IMR-90 (cell line): ENCODE measurements at regions not wholly inside any gene's neighbourhood (a gene's known extent, or its start where the extent isn't known, plus 50 kb on each side); places are given as distances from the start of the nearest gene placed in this dataset.
A peak's percentile ranks its signal among the peaks of the same experiment; 100 is the strongest.

Experiments used
- ATAC-seq: fragments of 200-7000 bp; cut with Tn5 transposase; 2 replicates; pipeline ENCODE4 v1.9.1; 2020; ENCODE audit warnings: low read depth, mild to moderate bottlenecking, moderate library complexity
- BruUV-seq: library from RNA; stranded (reverse); fragments of 400-500 nt; replicated peaks from 2 replicates; lab custom pipeline; 2021; lab: Mats Ljungman, UMichigan
- CTCF ChIA-PET: fragments of 300-600 bp; formaldehyde crosslinking; extraction: SDS; loops from one replicate; lab custom pipeline; 2021; ENCODE audit warnings: antibody characterized with exemption; lab: Yijun Ruan, JAX
- POLR2A ChIA-PET: fragments of 300-600 bp; sonication (Branson Sonifier 250); formaldehyde crosslinking; loops from one replicate; lab custom pipeline; 2022; ENCODE audit warnings: antibody characterized with exemption; ENCODE audit not compliant: unreplicated experiment; lab: Charles Lee
- DNase-seq: peaks from one replicate; pipeline ENCODE4 v3.0.0; 2013
- H2AFZ ChIP-seq: replicated peaks from 2 replicates; pipeline ENCODE3; 2013; ENCODE audit warnings: low read length, mild to moderate bottlenecking; ENCODE audit not compliant: poor library complexity
- H2AK5ac ChIP-seq: 2 replicates; pipeline ENCODE4 v1.6.1; 2013; ENCODE audit warnings: low read depth, low read length, inconsistent platforms
- H2AK9ac ChIP-seq: replicated peaks from 2 replicates; pipeline ENCODE3; 2013; ENCODE audit warnings: mild to moderate bottlenecking, low read depth, low read length, moderate library complexity; ENCODE audit not compliant: poor library complexity
- H2BK120ac ChIP-seq: 2 replicates; pipeline ENCODE4 v1.6.1; 2013; ENCODE audit warnings: low read depth, low read length, inconsistent platforms
- H2BK15ac ChIP-seq: 3 replicates; pipeline ENCODE4 v1.6.1; 2013; ENCODE audit warnings: low read depth, low read length, inconsistent platforms
- H2BK20ac ChIP-seq: 2 replicates; pipeline ENCODE4 v1.6.1; 2013; ENCODE audit warnings: low read depth, mild to moderate bottlenecking, inconsistent platforms, low read length, moderate library complexity
- H2BK5ac ChIP-seq: 2 replicates; pipeline ENCODE4 v1.6.1; 2013; ENCODE audit warnings: mild to moderate bottlenecking, low read depth, low read length, inconsistent platforms; ENCODE audit not compliant: poor library complexity, severe bottlenecking
- H3K14ac ChIP-seq: replicated peaks from 2 replicates; pipeline ENCODE4 v1.6.1; 2013; ENCODE audit warnings: low read depth, low read length, inconsistent platforms
- H3K18ac ChIP-seq: 2 replicates; pipeline ENCODE4 v1.6.1; 2013; ENCODE audit warnings: low read depth, low read length, control low read depth
- H3K23ac ChIP-seq: 2 replicates; pipeline ENCODE4 v1.6.1; 2013; ENCODE audit warnings: low read depth, low read length, inconsistent platforms
- H3K27ac ChIP-seq: 2 replicates; pipeline ENCODE4 v1.5.1; 2013; ENCODE audit warnings: mild to moderate bottlenecking, control low read depth, low read length; ENCODE audit not compliant: insufficient read depth
- H3K27me3 ChIP-seq: 2 replicates; pipeline ENCODE4 v1.6.1; 2013; ENCODE audit warnings: low read length; ENCODE audit not compliant: control insufficient read depth, insufficient read depth
- H3K36me3 ChIP-seq: 2 replicates; pipeline ENCODE4 v1.6.1; 2013; ENCODE audit warnings: low read length, mixed read lengths; ENCODE audit not compliant: control insufficient read depth, insufficient read depth
- H3K4ac ChIP-seq: 2 replicates; pipeline ENCODE4 v1.6.1; 2013; ENCODE audit warnings: low read depth, low read length, inconsistent platforms
- H3K4me1 ChIP-seq: 2 replicates; pipeline ENCODE4 v1.6.1; 2013; ENCODE audit warnings: low read length, mixed read lengths; ENCODE audit not compliant: control insufficient read depth, insufficient read depth
- H3K4me2 ChIP-seq: 2 replicates; pipeline ENCODE4 v1.6.1; 2013; ENCODE audit warnings: low read depth, mild to moderate bottlenecking, control low read depth, low read length, moderate library complexity
- H3K4me3 ChIP-seq: 2 replicates; pipeline ENCODE4 v1.5.1; 2013; ENCODE audit warnings: low read depth, mild to moderate bottlenecking, control low read depth, low read length, moderate library complexity; ENCODE audit not compliant: insufficient read depth
- H3K56ac ChIP-seq: 2 replicates; pipeline ENCODE4 v1.6.1; 2013; ENCODE audit warnings: low read length, inconsistent platforms; ENCODE audit not compliant: insufficient read depth; ENCODE audit errors: extremely low read depth
- H3K79me1 ChIP-seq, 2 experiments: 2 replicates each; pipeline ENCODE4 v1.6.1; 2013; ENCODE audit warnings: low read length in 2 of 2, inconsistent platforms in 1 of 2, low read depth in 1 of 2
- H3K9ac ChIP-seq: 2 replicates; pipeline ENCODE4 v1.6.1; 2013; ENCODE audit warnings: low read depth, low read length, control low read depth
- H3K9me1 ChIP-seq: 2 replicates; pipeline ENCODE4 v1.6.1; 2013; ENCODE audit warnings: low read length, inconsistent platforms; ENCODE audit not compliant: insufficient read depth
- H3K9me3 ChIP-seq: 2 replicates; pipeline ENCODE4 v1.6.1; 2013; ENCODE audit warnings: low read length; ENCODE audit not compliant: control insufficient read depth, insufficient read depth
- H4K20me1 ChIP-seq: 2 replicates; pipeline ENCODE4 v1.6.1; 2013; ENCODE audit warnings: low read length, inconsistent platforms; ENCODE audit not compliant: insufficient read depth
- H4K5ac ChIP-seq: 2 replicates; pipeline ENCODE4 v1.6.1; 2013; ENCODE audit warnings: mild to moderate bottlenecking, low read depth, low read length, control low read depth
- H4K8ac ChIP-seq, 2 experiments: 2 replicates each; pipeline ENCODE4 v1.6.1; 2013; ENCODE audit warnings: low read depth in 2 of 2, low read length in 2 of 2, control low read depth in 1 of 2, inconsistent platforms in 1 of 2
- H4K91ac ChIP-seq: 2 replicates; pipeline ENCODE4 v1.6.1; 2013; ENCODE audit warnings: low read depth, low read length, inconsistent platforms; ENCODE audit not compliant: insufficient read depth
- BHLHE40 ChIP-seq: fragments of 150-350 bp; IDR thresholded peaks from 2 replicates; pipeline ENCODE4 v1.6.1; 2016; ENCODE audit warnings: mild to moderate bottlenecking, low read depth, low read length
- CEBPB ChIP-seq: IDR thresholded peaks from 2 replicates; pipeline ENCODE4 v1.6.1; 2012; ENCODE audit warnings: low read depth, low read length, improper control_type of control experiment
- CHD1 ChIP-seq: IDR thresholded peaks from 2 replicates; pipeline ENCODE4 v1.6.1; 2012; ENCODE audit warnings: low read depth, low read length, improper control_type of control experiment
- FOS ChIP-seq: fragments of 150-350 bp; IDR thresholded peaks from 2 replicates; pipeline ENCODE4 v1.6.1; 2016; ENCODE audit warnings: low read depth, low read length
- MAFK ChIP-seq: IDR thresholded peaks from 2 replicates; pipeline ENCODE4 v1.6.1; 2012; ENCODE audit warnings: low read depth, low read length, improper control_type of control experiment
- MAZ ChIP-seq: IDR thresholded peaks from 2 replicates; pipeline ENCODE4 v1.6.1; 2012; ENCODE audit warnings: low read depth, mild to moderate bottlenecking, low read length, improper control_type of control experiment, moderate library complexity, borderline replicate concordance
- MXI1 ChIP-seq: IDR thresholded peaks from 2 replicates; pipeline ENCODE4 v1.6.1; 2012; ENCODE audit warnings: low read depth, mild to moderate bottlenecking, low read length, moderate library complexity, borderline replicate concordance
- RAD21 ChIP-seq: IDR thresholded peaks from 2 replicates; pipeline ENCODE4 v1.6.1; 2012; ENCODE audit warnings: low read length, improper control_type of control experiment
- RCOR1 ChIP-seq: IDR thresholded peaks from 2 replicates; pipeline ENCODE4 v1.6.1; 2012; ENCODE audit warnings: mild to moderate bottlenecking, low read length, improper control_type of control experiment; ENCODE audit not compliant: insufficient replicate concordance
- RFX5 ChIP-seq: IDR thresholded peaks from 2 replicates; pipeline ENCODE4 v1.8.0; 2012; ENCODE audit warnings: low read depth, mild to moderate bottlenecking, low read length, moderate library complexity
- SMC3 ChIP-seq: fragments of 150-350 bp; IDR thresholded peaks from 2 replicates; pipeline ENCODE4 v1.6.1; 2016; ENCODE audit warnings: low read depth, mild to moderate bottlenecking, antibody characterized with exemption, low read length, moderate library complexity
- WGBS, 2 experiments: methylation state at CpG; one replicate each; pipeline versions ENCODE4 v1.1.5 to v1.1.7; 2013; ENCODE audit warnings: missing lambda C conversion rate in 2 of 2; ENCODE audit not compliant: insufficient read length in 1 of 2; ENCODE audit errors: extremely low coverage in 2 of 2; 5-methylcytosine and 5-hydroxymethylcytosine counted together
- dilution Hi-C: fragments of 300-500 bp; cut with HindIII; formaldehyde crosslinking; loops from one replicate; pipeline ENCODE4 v1.14.3; 2018; ENCODE audit warnings: low sequenced_read_pairs; ENCODE audit not compliant: unreplicated experiment
- in situ Hi-C: fragments of 300-500 bp; cut with MboI; formaldehyde crosslinking; loops from 3 replicates; pipeline ENCODE4 v1.14.3; 2019; ENCODE audit warnings: low sequenced_read_pairs, inconsistent platforms, mixed read lengths
- intact Hi-C: fragments of 100-400 bp; cut with micrococcal nuclease; formaldehyde crosslinking; loops from 2 replicates; pipeline ENCODE4 v1.10.0; 2022
- TF ChIP-seq, protein P1 (sequence below): fragments of 150-350 bp; IDR thresholded peaks from 2 replicates; pipeline ENCODE4 v1.6.1; 2017; ENCODE audit warnings: mild to moderate bottlenecking, antibody characterized with exemption, low read length, low read depth
- TF ChIP-seq, protein P2 (sequence below): conservative IDR thresholded peaks from 2 replicates; pipeline ENCODE4 v1.5.1; 2012; ENCODE audit warnings: mild to moderate bottlenecking, low read depth, low read length, improper control_type of control experiment

DNA sequence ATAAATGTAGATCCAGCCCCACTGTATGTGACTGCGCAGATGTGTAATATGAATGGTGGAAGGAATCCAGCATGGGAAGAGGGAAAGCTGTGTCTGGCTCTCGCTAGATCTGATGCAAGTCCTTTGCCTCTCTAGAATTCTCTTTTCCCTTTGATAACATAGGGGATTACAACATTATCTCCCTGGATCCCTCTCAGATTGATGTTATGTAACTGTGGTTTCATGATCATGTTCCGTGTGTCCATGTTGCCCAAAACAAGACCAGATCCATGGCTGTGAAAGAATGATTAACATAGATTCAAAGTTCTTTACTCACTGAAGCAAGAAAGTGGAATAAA lies 184.0 kb upstream of the UBL3 start:
- Histone ChIP-seq H2BK15ac (peak overlapping the region; percentile 82; the same call in 1 of the 3 replicates), H3K18ac (peak overlapping the region; percentile 3; the same call in 1 of the 2 replicates), H3K9me3 (no peaks in the 10 kb centered on the region), H3K4me2 (no peak overlapping the region), H3K79me1 (0 out of 4 replicates have a peak, but pooled peaks cover 0 to 5% of the 10 kb centered on the region in 2 experiments), H3K4me1 (peaks cover 18% of the 10 kb centered on the region), H2AK9ac (no peak overlapping the region), H4K5ac (no peak overlapping the region; the same call in 1 of the 2 replicates), H3K9me1 (peaks cover 21% of the 10 kb centered on the region), H3K36me3 (no peaks in the 10 kb centered on the region), H3K9ac (no peak overlapping the region), H2BK120ac (peak overlapping the region; percentile 91), H4K91ac (peak overlapping the region; percentile 46; the same call in 1 of the 2 replicates), H3K4ac (peak overlapping the region; percentile 70), H3K14ac (peak overlapping the region; percentile 87), H3K4me3 (no peak overlapping the region), H2AK5ac (peak overlapping the region; percentile 94), H4K8ac (peak overlapping the region in 1 of 2 experiments; percentile 85; a peak in 2 of 4 replicates), H2BK20ac (peak overlapping the region; percentile 89; the same call in 1 of the 2 replicates), H2AFZ (no peak overlapping the region), H4K20me1 (no peaks in the 10 kb centered on the region), H3K27ac (no peak overlapping the region), H3K23ac (peak overlapping the region; percentile 69; the same call in 1 of the 2 replicates), H3K27me3 (no peaks in the 10 kb centered on the region), H3K56ac (no peak overlapping the region), H2BK5ac (peak overlapping the region; percentile 70)
- intact Hi-C loops: no loop called here
- TF ChIP-seq RAD21 (no peak), CEBPB (no peak), RCOR1 (no peak), BHLHE40 (no peak), FOS (no peak), MAFK (no peak), SMC3 (no peak), CHD1 (no peak), RFX5 (no peak), MXI1 (no peak), MAZ (no peak)
- TF ChIP-seq, protein P1, sequence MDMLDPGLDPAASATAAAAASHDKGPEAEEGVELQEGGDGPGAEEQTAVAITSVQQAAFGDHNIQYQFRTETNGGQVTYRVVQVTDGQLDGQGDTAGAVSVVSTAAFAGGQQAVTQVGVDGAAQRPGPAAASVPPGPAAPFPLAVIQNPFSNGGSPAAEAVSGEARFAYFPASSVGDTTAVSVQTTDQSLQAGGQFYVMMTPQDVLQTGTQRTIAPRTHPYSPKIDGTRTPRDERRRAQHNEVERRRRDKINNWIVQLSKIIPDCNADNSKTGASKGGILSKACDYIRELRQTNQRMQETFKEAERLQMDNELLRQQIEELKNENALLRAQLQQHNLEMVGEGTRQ: no peak
- TF ChIP-seq, protein P2, sequence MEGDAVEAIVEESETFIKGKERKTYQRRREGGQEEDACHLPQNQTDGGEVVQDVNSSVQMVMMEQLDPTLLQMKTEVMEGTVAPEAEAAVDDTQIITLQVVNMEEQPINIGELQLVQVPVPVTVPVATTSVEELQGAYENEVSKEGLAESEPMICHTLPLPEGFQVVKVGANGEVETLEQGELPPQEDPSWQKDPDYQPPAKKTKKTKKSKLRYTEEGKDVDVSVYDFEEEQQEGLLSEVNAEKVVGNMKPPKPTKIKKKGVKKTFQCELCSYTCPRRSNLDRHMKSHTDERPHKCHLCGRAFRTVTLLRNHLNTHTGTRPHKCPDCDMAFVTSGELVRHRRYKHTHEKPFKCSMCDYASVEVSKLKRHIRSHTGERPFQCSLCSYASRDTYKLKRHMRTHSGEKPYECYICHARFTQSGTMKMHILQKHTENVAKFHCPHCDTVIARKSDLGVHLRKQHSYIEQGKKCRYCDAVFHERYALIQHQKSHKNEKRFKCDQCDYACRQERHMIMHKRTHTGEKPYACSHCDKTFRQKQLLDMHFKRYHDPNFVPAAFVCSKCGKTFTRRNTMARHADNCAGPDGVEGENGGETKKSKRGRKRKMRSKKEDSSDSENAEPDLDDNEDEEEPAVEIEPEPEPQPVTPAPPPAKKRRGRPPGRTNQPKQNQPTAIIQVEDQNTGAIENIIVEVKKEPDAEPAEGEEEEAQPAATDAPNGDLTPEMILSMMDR: no peak
- ATAC-seq (no peak), DNase-seq (peak; percentile 36)
- ChIA-PET CTCF (no interaction called here), POLR2A (no interaction called here)
- in situ Hi-C loops: no loop called here
- no TSS peak for BruUV-seq
- dilution Hi-C loops: no loop called here
- no CpG with 5 or more reads among the region's 3 CpGs for WGBS, 2 experiments
